Renal cortex interstitium (tissue), 11 donors: ENCODE measurements at regions not wholly inside any gene's neighbourhood (a gene's known extent, or its start where the extent isn't known, plus 50 kb on each side); places are given as distances from the start of the nearest gene placed in this dataset.

Source experiments
- DNase-seq, 11 donors: peaks; one replicate each; pipeline ENCODE4 v3.0.0-alpha.2; 2013; ENCODE audit warnings: low read depth in 9 of 11, low spot score in 4 of 11; ENCODE audit errors: extremely low read depth in 1 of 11

- DNase-seq: no peak
These were observed 246.8 kb upstream of the IRX1 start for GRCh38 chr5:3348576-3349535.

- no peak for DNase-seq
These were observed 247.9 kb upstream of the IRX1 start for GRCh38 chr5:3347741-3348140.

GRCh38 chr5:3346111-3346820, 249.4 kb upstream of the IRX1 start:
- DNase-seq: no peak

- DNase-seq: no peak
These were observed 250.4 kb upstream of the IRX1 start for GRCh38 chr5:3345195-3345594.

GRCh38 chr5:3344671-3345070, 251.0 kb upstream of the IRX1 start:
- DNase-seq: no peak

- no peak for DNase-seq
These were observed 251.7 kb upstream of the IRX1 start for GRCh38 chr5:3343911-3344310.

GRCh38 chr5:3343211-3343610, 252.4 kb upstream of the IRX1 start:
- no peak for DNase-seq

GRCh38 chr5:3342271-3343100, 253.1 kb upstream of the IRX1 start:
- no peak for DNase-seq

GRCh38 chr5:3341446-3342240, 254.0 kb upstream of the IRX1 start:
- DNase-seq: no peak

- no peak for DNase-seq
These were observed 255.2 kb upstream of the IRX1 start for GRCh38 chr5:3340471-3340870.

- DNase-seq: no peak
These were observed 255.9 kb upstream of the IRX1 start for GRCh38 chr5:3339798-3340115.

- DNase-seq: no peak
These were observed 256.4 kb upstream of the IRX1 start for GRCh38 chr5:3339092-3339797.

- no peak for DNase-seq
These were observed 257.7 kb upstream of the IRX1 start for GRCh38 chr5:3337812-3338541.

GRCh38 chr5:3336666-3337065, 259.0 kb upstream of the IRX1 start:
- DNase-seq: no peak

- no peak for DNase-seq
These were observed 260.3 kb upstream of the IRX1 start for GRCh38 chr5:3335301-3335700.

- DNase-seq: no peak
These were observed 261.8 kb upstream of the IRX1 start for GRCh38 chr5:3333836-3334235.

GRCh38 chr5:3333105-3333504, 262.5 kb upstream of the IRX1 start:
- DNase-seq: no peak

GRCh38 chr5:3331819-3332218, 263.8 kb upstream of the IRX1 start:
- DNase-seq: no peak
